GM12874 (cell line): ENCODE measurements at regions not wholly inside any gene's neighbourhood (a gene's known extent, or its start where the extent isn't known, plus 50 kb on each side); places are given as distances from the start of the nearest gene placed in this dataset.

ENCODE experiments used
- TF ChIP-seq, protein P1 (sequence below): IDR thresholded peaks from 2 replicates; pipeline ENCODE4 v1.5.1; 2011; ENCODE audit warnings: low read depth, mild to moderate bottlenecking, control low read depth, low read length, moderate library complexity; ENCODE audit not compliant: insufficient read depth

DNA sequence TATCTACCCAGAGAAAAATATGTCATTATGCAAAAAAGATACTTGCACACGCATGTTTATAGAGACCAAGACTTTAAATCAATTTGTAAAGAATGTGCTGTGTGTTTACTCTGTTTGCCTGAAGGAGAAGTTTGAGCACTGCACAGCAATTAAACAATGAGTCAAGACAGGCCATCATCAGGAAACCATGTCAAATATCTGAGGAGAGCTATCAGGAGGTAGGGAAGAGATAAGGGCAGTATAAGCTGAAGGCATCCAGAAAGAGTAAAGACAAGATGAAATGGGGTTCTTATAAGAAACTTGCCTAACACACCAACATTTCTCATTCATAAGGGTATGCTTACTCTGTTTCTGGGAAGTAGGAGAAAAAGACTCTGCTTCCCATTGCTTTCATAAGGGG lies 405.8 kb upstream of the PTGER4 start:
- TF ChIP-seq, protein P1, sequence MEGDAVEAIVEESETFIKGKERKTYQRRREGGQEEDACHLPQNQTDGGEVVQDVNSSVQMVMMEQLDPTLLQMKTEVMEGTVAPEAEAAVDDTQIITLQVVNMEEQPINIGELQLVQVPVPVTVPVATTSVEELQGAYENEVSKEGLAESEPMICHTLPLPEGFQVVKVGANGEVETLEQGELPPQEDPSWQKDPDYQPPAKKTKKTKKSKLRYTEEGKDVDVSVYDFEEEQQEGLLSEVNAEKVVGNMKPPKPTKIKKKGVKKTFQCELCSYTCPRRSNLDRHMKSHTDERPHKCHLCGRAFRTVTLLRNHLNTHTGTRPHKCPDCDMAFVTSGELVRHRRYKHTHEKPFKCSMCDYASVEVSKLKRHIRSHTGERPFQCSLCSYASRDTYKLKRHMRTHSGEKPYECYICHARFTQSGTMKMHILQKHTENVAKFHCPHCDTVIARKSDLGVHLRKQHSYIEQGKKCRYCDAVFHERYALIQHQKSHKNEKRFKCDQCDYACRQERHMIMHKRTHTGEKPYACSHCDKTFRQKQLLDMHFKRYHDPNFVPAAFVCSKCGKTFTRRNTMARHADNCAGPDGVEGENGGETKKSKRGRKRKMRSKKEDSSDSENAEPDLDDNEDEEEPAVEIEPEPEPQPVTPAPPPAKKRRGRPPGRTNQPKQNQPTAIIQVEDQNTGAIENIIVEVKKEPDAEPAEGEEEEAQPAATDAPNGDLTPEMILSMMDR = no peak

DNA sequence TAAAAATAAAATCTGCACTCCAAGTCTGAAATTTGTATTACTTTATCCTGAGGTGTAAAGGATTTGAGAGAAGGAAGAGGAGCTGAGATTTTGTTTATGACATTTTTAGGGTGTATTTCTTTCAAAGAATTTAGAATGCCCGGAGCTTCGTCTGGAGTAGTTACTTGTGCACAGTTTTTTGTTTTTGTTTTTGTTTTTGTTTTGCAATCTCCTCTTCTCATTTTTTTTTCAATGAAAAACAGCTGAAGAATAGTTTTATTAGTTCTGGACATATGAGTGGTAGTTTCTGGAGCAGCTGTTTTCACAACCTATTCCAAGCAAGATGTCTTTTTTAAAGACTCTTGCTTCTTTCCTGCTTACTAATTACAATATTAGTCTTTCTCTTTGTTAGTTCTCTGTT lies 408.2 kb upstream of the PTGER4 start:
- TF ChIP-seq, protein P1 = no peak

DNA sequence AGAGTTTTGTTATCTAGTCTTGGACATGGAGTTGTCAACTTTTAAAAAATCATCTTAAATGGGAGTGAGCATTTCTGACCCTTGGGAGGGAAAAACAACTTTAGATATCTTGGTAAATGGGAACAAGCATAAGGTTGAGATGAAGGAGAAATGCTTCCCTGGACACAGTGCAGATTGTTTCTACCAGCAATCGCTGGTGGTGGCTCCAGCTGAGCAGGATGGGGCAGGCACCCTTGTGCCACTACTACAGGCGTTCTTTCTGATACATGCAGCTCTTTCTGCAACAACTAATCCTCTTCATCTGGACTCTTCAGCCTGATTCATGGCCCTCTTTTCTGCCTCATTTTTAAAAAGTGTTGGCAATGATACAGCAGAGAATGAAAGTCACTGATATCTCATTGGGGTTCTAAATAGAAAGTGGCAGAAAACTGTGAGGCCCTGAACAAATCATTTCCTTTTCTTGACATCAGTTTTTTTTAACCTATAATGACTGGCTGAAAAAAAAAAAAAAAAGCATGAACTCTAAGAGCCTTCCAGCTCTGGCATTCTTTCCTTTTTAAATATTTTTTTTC lies 409.4 kb upstream of the PTGER4 start:
- TF ChIP-seq, protein P1 = no peak

DNA sequence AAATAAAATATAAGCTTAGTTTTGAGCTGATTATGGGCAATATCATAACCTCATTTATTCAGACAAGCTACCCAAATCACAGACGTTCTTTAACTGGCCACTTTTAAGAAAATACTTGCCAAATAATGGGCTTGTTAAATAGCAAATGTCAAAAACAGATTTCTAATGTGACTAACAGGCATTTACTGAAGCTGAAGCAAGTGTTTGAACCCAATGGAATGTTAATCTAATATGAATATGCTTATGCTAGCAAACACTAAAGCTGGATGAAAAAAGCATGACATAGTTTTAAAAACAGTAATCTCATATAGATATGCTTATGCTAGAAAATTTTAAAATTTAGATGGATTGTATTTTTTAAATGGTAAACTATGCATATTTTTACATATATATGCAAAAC lies 411.6 kb upstream of the PTGER4 start:
- TF ChIP-seq, protein P1 = no peak

DNA sequence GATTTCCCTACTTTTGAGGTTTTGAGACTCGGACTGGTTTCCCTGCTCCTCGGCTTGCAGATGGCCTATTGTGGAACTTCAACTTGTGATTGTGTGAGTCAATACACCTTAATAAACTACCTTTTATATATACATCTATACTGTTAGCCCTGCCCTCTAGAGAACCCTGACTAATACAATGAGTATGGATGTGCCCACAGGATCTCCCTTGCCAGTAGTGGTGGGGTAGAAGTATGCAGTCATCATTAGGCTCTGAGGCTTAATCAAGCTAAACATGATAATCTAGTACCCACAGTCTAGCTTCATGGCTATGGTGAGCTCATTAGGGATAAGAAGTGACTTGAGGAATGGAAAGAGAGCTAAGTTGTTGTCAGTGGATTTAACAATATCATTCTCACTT lies 412.8 kb upstream of the PTGER4 start:
- TF ChIP-seq, protein P1 = no peak

DNA sequence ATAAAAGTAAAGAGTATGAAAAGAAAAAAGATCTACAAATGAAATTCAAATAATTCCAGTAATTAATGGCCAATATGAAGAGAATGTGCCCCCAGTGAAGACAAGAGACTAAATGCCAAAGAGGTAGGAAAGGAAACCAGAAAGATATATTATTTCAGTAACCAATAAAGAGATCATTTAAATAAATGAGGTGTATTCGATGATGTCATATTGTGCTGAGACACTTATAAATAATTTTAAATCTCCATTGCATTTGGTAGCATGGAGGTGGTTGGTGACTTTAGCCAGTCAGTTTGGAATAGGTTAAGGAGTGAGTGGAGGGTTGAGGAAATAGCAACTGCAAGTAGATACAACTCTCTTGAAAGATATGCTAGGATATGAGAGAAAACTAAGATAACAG lies 417.7 kb upstream of the PTGER4 start:
- TF ChIP-seq, protein P1 = no peak

DNA sequence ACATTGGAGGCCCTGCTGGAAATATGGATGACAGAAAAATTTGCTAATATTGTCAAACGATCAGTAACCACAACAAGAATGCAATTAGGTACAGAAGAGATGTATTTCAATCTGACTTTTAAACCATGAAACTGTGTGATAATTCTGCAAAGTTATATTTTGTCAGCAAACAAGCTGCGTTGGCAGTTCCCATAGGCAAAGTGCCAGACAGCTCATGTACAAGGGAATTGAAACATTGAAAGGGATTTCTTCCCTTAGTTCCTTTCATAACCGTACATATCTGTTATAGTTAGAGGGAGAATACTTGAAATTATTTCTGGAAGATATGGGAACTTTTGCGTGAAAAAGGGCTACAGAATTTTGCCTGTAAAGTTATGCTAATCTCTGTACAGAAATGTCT lies 419.4 kb upstream of the PTGER4 start:
- TF ChIP-seq, protein P1 = no peak
